ENCODE measurements at regions not wholly inside any gene's neighbourhood (a gene's known extent, or its start where the extent isn't known, plus 50 kb on each side); places are given as distances from the start of the nearest gene placed in this dataset.

- no peak for DNase-seq
These were observed 1089.5 kb downstream of the BCL11B start for GRCh38 chr14:98182393-98183055.

GRCh38 chr14:98183556-98183955 lies 1088.4 kb downstream of the BCL11B start:
- no peak for DNase-seq

GRCh38 chr14:98184457-98184856 lies 1087.5 kb downstream of the BCL11B start:
- DNase-seq: no peak

GRCh38 chr14:98185036-98185435 lies 1087.0 kb downstream of the BCL11B start:
- DNase-seq: no peak

GRCh38 chr14:98186140-98186539 lies 1085.9 kb downstream of the BCL11B start:
- DNase-seq: no peak

- no peak for DNase-seq
These were observed 1084.7 kb downstream of the BCL11B start for GRCh38 chr14:98187281-98187680.

GRCh38 chr14:98189062-98189461 lies 1082.9 kb downstream of the BCL11B start:
- no peak for DNase-seq

- DNase-seq: no peak
These were observed 1082.5 kb downstream of the BCL11B start for GRCh38 chr14:98189511-98189910.

GRCh38 chr14:98189944-98190343 lies 1082.1 kb downstream of the BCL11B start:
- no peak for DNase-seq

- no peak for DNase-seq
These were observed 1079.1 kb downstream of the BCL11B start for GRCh38 chr14:98192946-98193345.

- no peak for DNase-seq
These were observed 1077.2 kb downstream of the BCL11B start for GRCh38 chr14:98194821-98195220.

GRCh38 chr14:98195256-98195655 lies 1076.7 kb downstream of the BCL11B start:
- no peak for DNase-seq

- no peak for DNase-seq
These were observed 1074.1 kb downstream of the BCL11B start for GRCh38 chr14:98197933-98198332.

GRCh38 chr14:98198385-98198784 lies 1073.6 kb downstream of the BCL11B start:
- no peak for DNase-seq

- DNase-seq: no peak
These were observed 1071.4 kb downstream of the BCL11B start for GRCh38 chr14:98200601-98201000.

- DNase-seq: no peak
These were observed 1068.6 kb downstream of the BCL11B start for GRCh38 chr14:98203421-98203820.

GRCh38 chr14:98204139-98204538 lies 1067.9 kb downstream of the BCL11B start:
- no peak for DNase-seq

- DNase-seq: no peak
These were observed 1064.6 kb downstream of the BCL11B start for GRCh38 chr14:98207415-98207814.

GRCh38 chr14:98208211-98208611 lies 1063.8 kb downstream of the BCL11B start:
- no peak for DNase-seq

- no peak for DNase-seq
These were observed 1063.1 kb downstream of the BCL11B start for GRCh38 chr14:98208943-98209342.

GRCh38 chr14:98210045-98210672 lies 1061.8 kb downstream of the BCL11B start:
- DNase-seq: no peak

- no peak for DNase-seq
These were observed 1054.5 kb downstream of the BCL11B start for GRCh38 chr14:98217530-98217929.

GRCh38 chr14:98218218-98218617 lies 1053.8 kb downstream of the BCL11B start:
- DNase-seq: no peak

GRCh38 chr14:98219638-98220037 lies 1052.4 kb downstream of the BCL11B start:
- DNase-seq: no peak

- no peak for DNase-seq
These were observed 1048.9 kb downstream of the BCL11B start for GRCh38 chr14:98223106-98223505.

All from COR-L47 (cell line).